ENCODE measurements at regions not wholly inside any gene's neighbourhood (a gene's known extent, or its start where the extent isn't known, plus 50 kb on each side); places are given as distances from the start of the nearest gene placed in this dataset.

DNA sequence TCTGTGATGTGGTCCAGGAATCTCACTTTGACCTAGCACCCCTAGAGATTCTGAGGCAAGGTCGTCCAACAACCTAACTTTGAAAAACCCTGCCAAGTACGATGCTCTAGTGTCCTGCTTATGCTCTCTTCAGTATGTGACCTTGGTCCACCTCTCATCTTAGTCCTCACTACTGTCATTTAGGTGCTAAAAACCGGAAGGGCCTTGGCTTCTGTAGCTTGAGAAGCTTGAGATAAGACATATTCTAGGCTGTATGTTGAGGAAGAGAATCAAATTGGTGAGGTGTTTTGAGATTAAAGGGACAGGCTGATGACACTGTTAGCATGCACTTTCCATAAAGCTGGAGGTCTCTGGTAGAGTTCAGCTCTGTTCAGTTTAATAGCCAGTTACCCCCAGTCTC, 57.0 kb upstream of the MTPN start:
- DNase-seq (ENCODE audit: low read depth in 3 of 3): no peak

DNA sequence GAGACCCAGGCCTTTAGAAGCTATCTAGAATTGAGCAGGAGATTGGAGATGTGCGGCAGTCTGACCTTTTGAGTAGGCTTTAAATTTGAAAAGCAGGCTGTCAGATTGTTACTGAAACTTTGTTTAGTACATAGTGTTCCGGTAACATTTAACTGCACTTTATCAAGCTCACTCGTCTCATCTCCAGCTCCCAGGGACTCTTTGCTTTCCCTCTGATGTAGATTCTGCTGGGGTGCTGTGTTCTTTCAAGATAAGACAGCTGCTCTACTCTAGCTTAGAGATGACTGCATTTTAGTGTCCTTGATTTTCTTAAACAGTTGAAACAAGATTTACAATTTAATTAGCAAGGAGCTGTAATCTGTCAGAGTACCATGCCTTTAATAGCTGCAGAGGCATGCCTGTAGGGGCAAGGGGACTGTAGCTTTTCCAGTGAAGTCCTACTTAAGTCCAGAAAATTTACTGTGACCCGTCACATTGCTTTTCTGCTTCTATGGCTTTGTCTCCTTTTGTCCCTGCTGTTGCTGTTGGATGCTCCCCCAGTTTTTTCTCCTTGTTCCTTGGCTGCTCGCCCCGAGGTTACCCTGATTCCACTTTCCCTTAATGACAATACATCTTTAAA, 56.4 kb upstream of the MTPN start:
- DNase-seq (ENCODE audit: low read depth in 3 of 3): no peak

DNA sequence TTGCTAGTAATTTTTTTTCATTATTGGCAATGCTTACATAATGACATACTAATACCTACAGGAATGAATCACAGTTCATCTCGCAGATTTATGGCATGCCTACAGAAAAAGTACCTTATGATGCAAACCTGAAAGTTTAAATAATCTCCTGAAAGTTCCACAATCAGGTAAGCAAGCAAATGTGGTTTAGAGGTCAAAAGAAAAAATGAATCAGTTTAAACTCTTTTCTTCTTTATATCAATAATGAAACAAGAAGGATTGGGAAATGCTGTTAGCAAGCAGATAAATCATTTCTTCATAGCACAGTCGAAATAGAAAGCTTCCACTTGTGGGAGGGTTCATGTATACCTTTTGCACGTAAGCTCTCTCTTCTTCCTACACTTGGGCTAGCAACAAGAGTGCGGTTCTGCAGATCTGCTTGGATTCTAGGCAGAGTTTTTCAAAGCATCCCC, 53.7 kb upstream of the MTPN start:
- DNase-seq (ENCODE audit: low read depth in 3 of 3): no peak

DNA sequence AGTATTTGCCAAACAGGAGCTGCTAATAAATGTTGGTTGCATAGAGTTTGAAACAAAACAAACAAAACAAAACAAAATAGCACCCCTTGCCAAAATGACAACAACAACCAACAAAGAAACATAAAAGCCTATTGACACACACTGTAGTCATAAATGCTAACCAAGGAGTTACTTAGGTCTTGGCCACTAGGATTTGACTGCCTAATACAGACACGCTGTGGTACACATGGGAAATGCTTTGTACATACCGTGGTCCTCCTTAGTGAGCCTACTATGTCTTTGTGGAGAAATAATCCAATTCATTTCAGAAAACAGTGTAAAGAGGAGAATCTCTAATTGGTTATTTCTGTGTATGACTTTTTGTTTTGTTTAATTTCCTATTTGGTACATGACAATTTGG, 53.2 kb upstream of the MTPN start:
- DNase-seq (ENCODE audit: low read depth in 3 of 3): no peak

DNA sequence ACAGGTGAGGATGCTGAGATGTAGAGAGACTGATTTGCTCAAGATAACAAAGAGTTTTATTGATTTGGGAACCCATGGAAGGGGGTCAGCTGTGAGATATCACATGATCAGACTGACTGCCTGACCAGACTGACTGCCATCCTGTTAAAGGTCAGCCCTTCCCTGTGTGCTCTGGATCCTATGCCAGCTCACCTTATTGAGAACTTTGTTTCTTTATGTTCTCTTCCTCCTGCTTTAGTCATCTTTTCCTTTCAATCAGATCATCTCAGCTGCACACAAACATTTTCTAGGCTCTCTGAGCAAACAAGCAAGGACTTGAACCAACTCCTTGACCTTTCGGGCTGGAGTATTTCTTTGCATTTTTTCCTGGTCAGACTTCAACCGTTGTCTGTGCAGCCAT, 50.0 kb upstream of the MTPN start:
- no peak for DNase-seq (ENCODE audit: low read depth in 3 of 3)
